H9 (cell line): ENCODE measurements at regions not wholly inside any gene's neighbourhood (a gene's known extent, or its start where the extent isn't known, plus 50 kb on each side); places are given as distances from the start of the nearest gene placed in this dataset.

Experiments
- DNase-seq: peaks from one replicate; pipeline ENCODE4 v3.0.0-alpha.2; 2017
- H2AFZ ChIP-seq: one replicate; pipeline ENCODE4 v1.6.1; 2013; ENCODE audit warnings: mild to moderate bottlenecking, low read length, control low read depth, moderate library complexity
- H2AK5ac ChIP-seq: 2 replicates; pipeline ENCODE4 v1.6.1; 2013; ENCODE audit warnings: low read length, control low read depth, mixed read lengths; ENCODE audit not compliant: insufficient read length
- H2BK120ac ChIP-seq: one replicate; pipeline ENCODE4 v1.6.1; 2013; ENCODE audit warnings: low read depth, mild to moderate bottlenecking, low read length, control low read depth, inconsistent platforms; ENCODE audit not compliant: poor library complexity, severe bottlenecking
- H2BK12ac ChIP-seq: 2 replicates; pipeline ENCODE4 v1.6.1; 2013; ENCODE audit warnings: low read length, control low read depth, mixed read lengths, low read depth; ENCODE audit not compliant: insufficient read length
- H2BK15ac ChIP-seq: 2 replicates; pipeline ENCODE4 v1.6.1; 2013; ENCODE audit warnings: low read depth, low read length, control low read depth
- H2BK20ac ChIP-seq: one replicate; pipeline ENCODE4 v1.6.1; 2013; ENCODE audit warnings: low read depth, mild to moderate bottlenecking, low read length, control low read depth, inconsistent platforms; ENCODE audit not compliant: poor library complexity, severe bottlenecking
- H2BK5ac ChIP-seq: 2 replicates; pipeline ENCODE4 v1.6.1; 2013; ENCODE audit warnings: low read length, control low read depth, mixed read lengths; ENCODE audit not compliant: insufficient read length
- H3K14ac ChIP-seq: 2 replicates; pipeline ENCODE4 v1.6.1; 2013; ENCODE audit warnings: low read length, control low read depth; ENCODE audit not compliant: insufficient read depth
- H3K18ac ChIP-seq: 2 replicates; pipeline ENCODE4 v1.6.1; 2013; ENCODE audit warnings: low read depth, mild to moderate bottlenecking, mixed read lengths, low read length, control low read depth; ENCODE audit not compliant: insufficient read length
- H3K23ac ChIP-seq: 2 replicates; pipeline ENCODE4 v1.6.1; 2013; ENCODE audit warnings: low read length, control low read depth, mixed read lengths, low read depth; ENCODE audit not compliant: insufficient read length
- H3K23me2 ChIP-seq: 2 replicates; pipeline ENCODE4 v1.6.1; 2013; ENCODE audit warnings: low read depth, mild to moderate bottlenecking, mixed read lengths, low read length, control low read depth; ENCODE audit not compliant: insufficient read length, poor library complexity, severe bottlenecking
- H3K27ac ChIP-seq: 2 replicates; pipeline ENCODE4 v1.5.1; 2013; ENCODE audit warnings: low read length, control low read depth, mixed read lengths, low read depth; ENCODE audit not compliant: insufficient read length
- H3K27me3 ChIP-seq: 2 replicates; pipeline ENCODE4 v1.6.1; 2013; ENCODE audit warnings: low read length, control low read depth, inconsistent platforms; ENCODE audit not compliant: insufficient read depth
- H3K4ac ChIP-seq: 2 replicates; pipeline ENCODE4 v1.6.1; 2013; ENCODE audit warnings: low read depth, mild to moderate bottlenecking, control low read depth, inconsistent platforms, low read length, moderate library complexity
- H3K4me1 ChIP-seq: 2 replicates; pipeline ENCODE4 v1.6.1; 2013; ENCODE audit warnings: low read length, control low read depth, inconsistent platforms; ENCODE audit not compliant: insufficient read depth
- H3K4me2 ChIP-seq: 2 replicates; pipeline ENCODE4 v1.6.1; 2013; ENCODE audit warnings: low read length, control low read depth, mixed read lengths; ENCODE audit not compliant: insufficient read length, insufficient read depth
- H3K56ac ChIP-seq: 2 replicates; pipeline ENCODE4 v1.6.1; 2013; ENCODE audit warnings: low read depth, mild to moderate bottlenecking, mixed read lengths, low read length, control low read depth; ENCODE audit not compliant: insufficient read length
- H3K79me1 ChIP-seq: 2 replicates; pipeline ENCODE4 v1.6.1; 2013; ENCODE audit warnings: low read depth, mild to moderate bottlenecking, moderate library complexity, low read length, control low read depth, inconsistent platforms; ENCODE audit not compliant: insufficient read depth, poor library complexity, severe bottlenecking
- H3K79me2 ChIP-seq: 2 replicates; pipeline ENCODE4 v1.6.1; 2013; ENCODE audit warnings: low read length, control low read depth, inconsistent platforms; ENCODE audit not compliant: insufficient read depth
- H3K9ac ChIP-seq: 2 replicates; pipeline ENCODE4 v1.6.1; 2013; ENCODE audit warnings: low read length, control low read depth, mixed read lengths; ENCODE audit not compliant: insufficient read length; ENCODE audit errors: extremely low read depth
- H3K9me3 ChIP-seq: one replicate; pipeline ENCODE4 v1.6.1; 2013; ENCODE audit warnings: low read depth, low read length, inconsistent platforms; ENCODE audit not compliant: control insufficient read depth
- H3T11ph ChIP-seq: one replicate; pipeline ENCODE4 v1.6.1; 2013; ENCODE audit warnings: mild to moderate bottlenecking, low read length, control low read depth, inconsistent platforms
- H4K20me1 ChIP-seq: one replicate; pipeline ENCODE4 v1.6.1; 2013; ENCODE audit not compliant: control insufficient read depth, insufficient read length, insufficient read depth
- H4K5ac ChIP-seq: 2 replicates; pipeline ENCODE4 v1.6.1; 2013; ENCODE audit warnings: low read depth, mild to moderate bottlenecking, mixed read lengths, low read length, control low read depth; ENCODE audit not compliant: insufficient read length
- H4K8ac ChIP-seq: replicated peaks from 2 replicates; pipeline ENCODE4 v1.6.1; 2013; ENCODE audit warnings: low read length, control low read depth, mixed read lengths, low read depth; ENCODE audit not compliant: insufficient read length
- H4K91ac ChIP-seq: 2 replicates; pipeline ENCODE4 v1.6.1; 2013; ENCODE audit warnings: low read depth, mild to moderate bottlenecking, moderate library complexity, mixed read lengths, low read length, control low read depth; ENCODE audit not compliant: insufficient read length
- H3K27ac Mint-ChIP-seq, 3 experiments: 2 replicates in 2 of 3; 3 replicates in 1 of 3; pipeline ENCODE4 v1.8.0; 2020 to 2021; ENCODE audit warnings: mixed read lengths in 3 of 3, mild to moderate bottlenecking in 1 of 3, moderate library complexity in 1 of 3
- H3K27me3 Mint-ChIP-seq: 2 replicates; pipeline ENCODE4 v1.8.0; 2021; ENCODE audit warnings: low read depth, mild to moderate bottlenecking, moderate library complexity, mixed read lengths
- H3K36me3 Mint-ChIP-seq, 3 experiments: 2 replicates in 2 of 3; 3 replicates in 1 of 3; pipeline ENCODE4 v1.8.0; 2020 to 2021; ENCODE audit warnings: low read depth in 3 of 3, mixed read lengths in 3 of 3; ENCODE audit not compliant: insufficient read depth in 1 of 3
- H3K4me1 Mint-ChIP-seq, 2 experiments: 2 replicates each; pipeline ENCODE4 v1.8.0; 2020; ENCODE audit warnings: mixed read lengths in 2 of 2
- H3K4me3 Mint-ChIP-seq, 2 experiments: 2 replicates in 1 of 2; 3 replicates in 1 of 2; pipeline ENCODE4 v1.8.0; 2020 to 2021; ENCODE audit warnings: mild to moderate bottlenecking in 2 of 2, mixed read lengths in 2 of 2, moderate library complexity in 1 of 2
- H3K9me3 Mint-ChIP-seq, 2 experiments: 2 replicates in 1 of 2; 3 replicates in 1 of 2; pipeline ENCODE4 v1.8.0; 2020; ENCODE audit warnings: mild to moderate bottlenecking in 2 of 2, mixed read lengths in 2 of 2, moderate library complexity in 1 of 2
- WGBS: extraction: QIAGEN DNeasy Blood & Tissue Kit; methylation state at CpG from one replicate; pipeline ENCODE4 v1.1.7; 2013; ENCODE audit warnings: missing lambda C conversion rate, low lambda C conversion rate, mixed read lengths; ENCODE audit not compliant: insufficient read length; ENCODE audit errors: extremely low coverage; 5-methylcytosine and 5-hydroxymethylcytosine counted together
- TF ChIP-seq, protein P1 (sequence below): fragments of 200-600 bp; sonication (generic); conservative IDR thresholded peaks from 3 replicates; pipeline ENCODE4 v1.8.0; 2021; ENCODE audit warnings: antibody characterized with exemption, mild to moderate bottlenecking

DNA sequence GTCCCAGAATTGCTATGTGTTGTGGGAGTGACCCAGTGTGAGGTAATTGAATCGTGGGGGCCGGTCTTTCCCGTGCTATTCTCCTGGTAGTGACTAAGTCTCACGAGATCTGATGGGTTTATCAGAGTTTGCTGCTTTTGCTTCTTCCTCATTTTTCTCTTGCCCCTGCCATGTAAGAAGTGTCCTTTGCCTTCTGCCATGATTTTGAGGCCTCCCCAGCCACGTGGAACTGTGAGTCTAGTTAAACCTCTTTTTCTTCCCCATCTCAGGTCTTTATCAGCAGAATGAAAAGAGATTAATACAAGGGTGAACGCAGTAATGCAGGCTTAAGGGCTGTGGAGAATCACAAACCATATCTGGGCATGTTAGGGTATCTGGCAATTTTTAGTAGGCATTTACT lies 624.0 kb downstream of the USP25 start:
- TF ChIP-seq, protein P1, sequence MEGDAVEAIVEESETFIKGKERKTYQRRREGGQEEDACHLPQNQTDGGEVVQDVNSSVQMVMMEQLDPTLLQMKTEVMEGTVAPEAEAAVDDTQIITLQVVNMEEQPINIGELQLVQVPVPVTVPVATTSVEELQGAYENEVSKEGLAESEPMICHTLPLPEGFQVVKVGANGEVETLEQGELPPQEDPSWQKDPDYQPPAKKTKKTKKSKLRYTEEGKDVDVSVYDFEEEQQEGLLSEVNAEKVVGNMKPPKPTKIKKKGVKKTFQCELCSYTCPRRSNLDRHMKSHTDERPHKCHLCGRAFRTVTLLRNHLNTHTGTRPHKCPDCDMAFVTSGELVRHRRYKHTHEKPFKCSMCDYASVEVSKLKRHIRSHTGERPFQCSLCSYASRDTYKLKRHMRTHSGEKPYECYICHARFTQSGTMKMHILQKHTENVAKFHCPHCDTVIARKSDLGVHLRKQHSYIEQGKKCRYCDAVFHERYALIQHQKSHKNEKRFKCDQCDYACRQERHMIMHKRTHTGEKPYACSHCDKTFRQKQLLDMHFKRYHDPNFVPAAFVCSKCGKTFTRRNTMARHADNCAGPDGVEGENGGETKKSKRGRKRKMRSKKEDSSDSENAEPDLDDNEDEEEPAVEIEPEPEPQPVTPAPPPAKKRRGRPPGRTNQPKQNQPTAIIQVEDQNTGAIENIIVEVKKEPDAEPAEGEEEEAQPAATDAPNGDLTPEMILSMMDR, result no peak
- H4K5ac ChIP-seq, result no peak overlapping the region
- no peak overlapping the region for H3K4ac ChIP-seq
- WGBS, result no CpG with 5 or more reads among the region's 6 CpGs
- H2BK15ac ChIP-seq, result no peak overlapping the region
- no peak overlapping the region for H3K56ac ChIP-seq
- Mint-ChIP-seq H3K27ac (no peak overlapping the region), H3K36me3 (peaks cover 0 to 4% (median 0%) of the 10 kb centered on the region in 3 experiments; a peak in 1 of 7 replicates), H3K27me3 (no peaks in the 10 kb centered on the region), H3K4me1 (no peaks in the 10 kb centered on the region), H3K9me3 (peaks cover 3% of the 10 kb centered on the region in 2 experiments; a peak in 3 of 5 replicates), H3K4me3 (no peak overlapping the region)
- H4K91ac ChIP-seq, result no peak overlapping the region
- H2BK12ac ChIP-seq, result no peak overlapping the region
- no peak overlapping the region for H2AK5ac ChIP-seq
- no peak overlapping the region for H3K14ac ChIP-seq
- H3K18ac ChIP-seq, result no peak overlapping the region
- H3T11ph ChIP-seq, result no peak overlapping the region
- no peak overlapping the region for H4K8ac ChIP-seq
- H3K9ac ChIP-seq, result no peak overlapping the region
- no peak overlapping the region for H2AFZ ChIP-seq
- H3K4me1 ChIP-seq, result no peaks in the 10 kb centered on the region
- no peak overlapping the region for H2BK5ac ChIP-seq
- no peak overlapping the region for H2BK20ac ChIP-seq
- no peaks in the 10 kb centered on the region for H3K23me2 ChIP-seq
- H3K4me2 ChIP-seq, result no peak overlapping the region
- H3K79me2 ChIP-seq, result no peaks in the 10 kb centered on the region
- no peak for DNase-seq
- no peaks in the 10 kb centered on the region for H3K27me3 ChIP-seq
- H3K79me1 ChIP-seq, result no peaks in the 10 kb centered on the region
- no peak overlapping the region for H3K23ac ChIP-seq
- H4K20me1 ChIP-seq, result no peaks in the 10 kb centered on the region
- no peaks in the 10 kb centered on the region for H3K9me3 ChIP-seq
- H2BK120ac ChIP-seq, result no peak overlapping the region
- no peak overlapping the region for H3K27ac ChIP-seq
